Adrenal gland (tissue), 5 donors: ENCODE measurements at regions not wholly inside any gene's neighbourhood (a gene's known extent, or its start where the extent isn't known, plus 50 kb on each side); places are given as distances from the start of the nearest gene placed in this dataset.

Experiments
- POLR2A ChIP-seq, 2 donors: fragments of 450-650 bp; IDR thresholded peaks; one replicate each; pipeline ENCODE4 v1.6.1; 2017; ENCODE audit warnings: antibody characterized with exemption in 2 of 2, mild to moderate bottlenecking in 2 of 2, moderate library complexity in 1 of 2
- TF ChIP-seq, protein P1 (sequence below), 6 experiments: fragments of 450-650 bp in 4 of 6; fragments of 200-600 bp in 2 of 6; sonication (generic) in 1 of 6; IDR thresholded peaks; 1 replicate in 5 of 6; 2 replicates in 1 of 6; pipeline versions ENCODE4 v1.5.1 to v1.8.0; 2016 to 2021; ENCODE audit warnings: antibody characterized with exemption in 6 of 6, mild to moderate bottlenecking in 2 of 6, moderate library complexity in 1 of 6
- donor health status: DM: no; HTN: no; CAD: no.

DNA sequence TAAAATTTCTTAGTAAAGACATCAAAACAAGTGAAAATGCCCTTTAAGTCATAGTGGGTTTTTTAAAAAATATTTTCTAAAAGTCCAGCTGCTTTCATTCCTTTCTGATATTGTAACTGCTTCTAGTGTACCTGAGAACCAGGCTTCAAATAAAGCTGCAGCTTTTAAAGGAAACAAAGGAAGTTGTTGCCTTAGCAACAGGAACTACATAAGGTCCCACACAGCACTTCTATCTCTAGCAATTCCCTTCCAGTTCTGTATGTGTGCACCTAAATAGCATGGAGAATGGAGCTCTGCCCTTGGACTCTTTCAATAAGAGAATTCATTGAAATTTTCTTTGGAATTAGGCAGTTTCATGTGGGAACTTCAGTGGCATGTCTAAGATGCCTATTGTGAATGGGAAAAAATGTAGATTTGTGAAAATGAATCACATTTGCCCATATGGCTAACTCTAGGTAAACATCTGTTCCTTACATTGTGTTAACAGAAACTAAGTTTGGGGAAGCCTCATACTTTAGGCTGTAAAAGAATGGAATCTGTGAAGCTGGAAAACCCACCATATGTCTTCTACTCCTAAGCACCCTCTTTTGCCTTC lies 206.4 kb downstream of the KIF2B start:
- TF ChIP-seq, protein P1, sequence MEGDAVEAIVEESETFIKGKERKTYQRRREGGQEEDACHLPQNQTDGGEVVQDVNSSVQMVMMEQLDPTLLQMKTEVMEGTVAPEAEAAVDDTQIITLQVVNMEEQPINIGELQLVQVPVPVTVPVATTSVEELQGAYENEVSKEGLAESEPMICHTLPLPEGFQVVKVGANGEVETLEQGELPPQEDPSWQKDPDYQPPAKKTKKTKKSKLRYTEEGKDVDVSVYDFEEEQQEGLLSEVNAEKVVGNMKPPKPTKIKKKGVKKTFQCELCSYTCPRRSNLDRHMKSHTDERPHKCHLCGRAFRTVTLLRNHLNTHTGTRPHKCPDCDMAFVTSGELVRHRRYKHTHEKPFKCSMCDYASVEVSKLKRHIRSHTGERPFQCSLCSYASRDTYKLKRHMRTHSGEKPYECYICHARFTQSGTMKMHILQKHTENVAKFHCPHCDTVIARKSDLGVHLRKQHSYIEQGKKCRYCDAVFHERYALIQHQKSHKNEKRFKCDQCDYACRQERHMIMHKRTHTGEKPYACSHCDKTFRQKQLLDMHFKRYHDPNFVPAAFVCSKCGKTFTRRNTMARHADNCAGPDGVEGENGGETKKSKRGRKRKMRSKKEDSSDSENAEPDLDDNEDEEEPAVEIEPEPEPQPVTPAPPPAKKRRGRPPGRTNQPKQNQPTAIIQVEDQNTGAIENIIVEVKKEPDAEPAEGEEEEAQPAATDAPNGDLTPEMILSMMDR (IDR thresholded peaks at IDR 0.05), result no peak
- no peak for TF ChIP-seq POLR2A (IDR thresholded peaks at IDR 0.05)
